ENCODE measurements at regions not wholly inside any gene's neighbourhood (a gene's known extent, or its start where the extent isn't known, plus 50 kb on each side); places are given as distances from the start of the nearest gene placed in this dataset.

- H3K4me3 ChIP-seq (ENCODE audit: low read depth in 1 of 3, low read length in 3 of 3): no peak overlapping the region
- H3K4me1 ChIP-seq (ENCODE audit: control insufficient read depth in 4 of 4, insufficient read depth in 4 of 4, low read length in 3 of 4): no peaks in the 10 kb centered on the region
- H3K36me3 ChIP-seq (ENCODE audit: control insufficient read depth in 4 of 4, insufficient read depth in 3 of 4, low read depth in 1 of 4, low read length in 3 of 4): no peaks in the 10 kb centered on the region
- no peak for DNase-seq (ENCODE audit: low spot score)
- TF ChIP-seq NR2F2 (IDR thresholded peaks at IDR 0.05) (no peak), HNF4A (conservative IDR thresholded peaks at IDR 0.05) (no peak), ATF3 (IDR thresholded peaks at IDR 0.05) (no peak), FOXA2 (IDR thresholded peaks at IDR 0.05) (no peak), GABPA (IDR thresholded peaks at IDR 0.05 in 1 of 2, conservative IDR thresholded peaks at IDR 0.05 in 1 of 2) (no peak), MAX (IDR thresholded peaks at IDR 0.05) (no peak), EGR1 (IDR thresholded peaks at IDR 0.05; ENCODE audit: low read depth in 2 of 2) (no peak), REST (IDR thresholded peaks at IDR 0.05) (no peak), CTCF (IDR thresholded peaks at IDR 0.05; ENCODE audit: low read depth, low read length, missing input control) (no peak), ZBTB33 (IDR thresholded peaks at IDR 0.05) (no peak), JUND (IDR thresholded peaks at IDR 0.05) (no peak), RXRA (IDR thresholded peaks at IDR 0.05) (no peak), SP1 (IDR thresholded peaks at IDR 0.05) (no peak), TAF1 (conservative IDR thresholded peaks at IDR 0.05) (no peak), HNF4G (IDR thresholded peaks at IDR 0.05) (no peak)
- no peak overlapping the region for H3K27ac ChIP-seq (ENCODE audit: low read depth in 1 of 2, low read length in 2 of 2)
- no peaks in the 10 kb centered on the region for H3K27me3 ChIP-seq (ENCODE audit: control insufficient read depth in 4 of 4, insufficient read depth in 4 of 4, low read length in 3 of 4)
- no peaks in the 10 kb centered on the region for H3K9me3 ChIP-seq (ENCODE audit: control insufficient read depth in 4 of 4, low read length in 3 of 4)
- H3K9ac ChIP-seq (ENCODE audit: low read depth in 1 of 2, low read length in 2 of 2): no peak overlapping the region
These were observed 192.3 kb downstream of the GPAT3 start for GRCh38 chr4:83728191-83728590.

GRCh38 chr4:83725336-83726085 is 189.6 kb downstream of the GPAT3 start:
- H3K27me3 ChIP-seq (ENCODE audit: control insufficient read depth in 4 of 4, insufficient read depth in 4 of 4, low read length in 3 of 4): no peaks in the 10 kb centered on the region
- H3K4me3 ChIP-seq (ENCODE audit: low read depth in 1 of 3, low read length in 3 of 3): no peak overlapping the region
- H3K9ac ChIP-seq (ENCODE audit: low read depth in 1 of 2, low read length in 2 of 2): no peak overlapping the region
- H3K9me3 ChIP-seq (ENCODE audit: control insufficient read depth in 4 of 4, low read length in 3 of 4): no peaks in the 10 kb centered on the region
- no peak for DNase-seq (ENCODE audit: low spot score)
- no peak for TF ChIP-seq NR2F2 (IDR thresholded peaks at IDR 0.05)
- TF ChIP-seq ATF3 (IDR thresholded peaks at IDR 0.05): no peak
- no peak for TF ChIP-seq GABPA (IDR thresholded peaks at IDR 0.05 in 1 of 2, conservative IDR thresholded peaks at IDR 0.05 in 1 of 2)
- TF ChIP-seq ZBTB33 (IDR thresholded peaks at IDR 0.05): no peak
- TF ChIP-seq MAX (IDR thresholded peaks at IDR 0.05): no peak
- TF ChIP-seq SP1 (IDR thresholded peaks at IDR 0.05): no peak
- no peak for TF ChIP-seq REST (IDR thresholded peaks at IDR 0.05)
- TF ChIP-seq EGR1 (IDR thresholded peaks at IDR 0.05; ENCODE audit: low read depth in 2 of 2): no peak
- H3K36me3 ChIP-seq (ENCODE audit: control insufficient read depth in 4 of 4, insufficient read depth in 3 of 4, low read depth in 1 of 4, low read length in 3 of 4): no peaks in the 10 kb centered on the region
- no peaks in the 10 kb centered on the region for H3K4me1 ChIP-seq (ENCODE audit: control insufficient read depth in 4 of 4, insufficient read depth in 4 of 4, low read length in 3 of 4)
- H3K27ac ChIP-seq (ENCODE audit: low read depth in 1 of 2, low read length in 2 of 2): no peak overlapping the region
- 81% methylated on average over 6 of the region's 6 CpGs for WGBS
